HG02885 (cell line): ENCODE measurements at regions not wholly inside any gene's neighbourhood (a gene's known extent, or its start where the extent isn't known, plus 50 kb on each side); places are given as distances from the start of the nearest gene placed in this dataset.
"Not testable (repeated sequence)": the region's sequence is repeated elsewhere in the genome, so short reads cannot be mapped to it uniquely, and the experiment has no call there.

Source experiments
- ATAC-seq: cut with Tn5 transposase; IDR thresholded peaks from one replicate; pipeline ENCODE4 v1.9.1; 2021; ENCODE audit warnings: mild to moderate bottlenecking; ENCODE audit not compliant: unreplicated experiment, poor library complexity

- not testable (repeated sequence) for ATAC-seq
Observed at GRCh38 chr15:85196697-85197096, 183.7 kb upstream of the AKAP13 start.

GRCh38 chr15:85197582-85197981, 182.8 kb upstream of the AKAP13 start:
- ATAC-seq = not testable (repeated sequence)

GRCh38 chr15:85198432-85198831, 182.0 kb upstream of the AKAP13 start:
- ATAC-seq = not testable (repeated sequence)

- peak; percentile 84 for ATAC-seq
Observed at GRCh38 chr15:85200215-85200614, 180.2 kb upstream of the AKAP13 start.

GRCh38 chr15:85201118-85201793, 179.1 kb upstream of the AKAP13 start:
- ATAC-seq = not testable (repeated sequence)

GRCh38 chr15:85204481-85204880, 175.9 kb upstream of the AKAP13 start:
- not testable (repeated sequence) for ATAC-seq

GRCh38 chr15:85233791-85234325, 146.5 kb upstream of the AKAP13 start:
- not testable (repeated sequence) for ATAC-seq

GRCh38 chr15:85234450-85235196, 145.8 kb upstream of the AKAP13 start:
- ATAC-seq = not testable (repeated sequence)

GRCh38 chr15:85244056-85244455, 136.3 kb upstream of the AKAP13 start:
- not testable (repeated sequence) for ATAC-seq

GRCh38 chr15:85250938-85251542, 129.4 kb upstream of the AKAP13 start:
- ATAC-seq = not testable (repeated sequence)

GRCh38 chr15:85253196-85253915, 127.0 kb upstream of the AKAP13 start:
- ATAC-seq = peak; percentile 87

- ATAC-seq = not testable (repeated sequence)
Observed at GRCh38 chr15:85254961-85255360, 125.4 kb upstream of the AKAP13 start.

GRCh38 chr15:85255502-85255901, 124.9 kb upstream of the AKAP13 start:
- ATAC-seq = not testable (repeated sequence)

- ATAC-seq = not testable (repeated sequence)
Observed at GRCh38 chr15:85256009-85256997, 124.1 kb upstream of the AKAP13 start.

GRCh38 chr15:85258062-85258445, 122.3 kb upstream of the AKAP13 start:
- ATAC-seq = not testable (repeated sequence)

GRCh38 chr15:85258559-85259209, 121.7 kb upstream of the AKAP13 start:
- not testable (repeated sequence) for ATAC-seq

GRCh38 chr15:85260526-85260925, 119.9 kb upstream of the AKAP13 start:
- not testable (repeated sequence) for ATAC-seq

- ATAC-seq = not testable (repeated sequence)
Observed at GRCh38 chr15:85262461-85263055, 117.8 kb upstream of the AKAP13 start.
